Caco-2 (cell line): ENCODE measurements at regions not wholly inside any gene's neighbourhood (a gene's known extent, or its start where the extent isn't known, plus 50 kb on each side); places are given as distances from the start of the nearest gene placed in this dataset.
"Not testable (repeated sequence)": the region's sequence is repeated elsewhere in the genome, so short reads cannot be mapped to it uniquely, and the experiment has no call there.

Experiments used
- BruUV-seq: library from RNA; stranded (reverse); fragments of 400-500 nt; replicated peaks from 2 replicates; lab custom pipeline; 2021; lab: Mats Ljungman, UMichigan
- CTCF ChIA-PET: fragments of 300-600 bp; sonication (Branson Sonifier 250); formaldehyde crosslinking; loops from one replicate; lab custom pipeline; 2022; ENCODE audit warnings: antibody characterized with exemption; lab: Charles Lee
- POLR2A ChIA-PET: fragments of 300-600 bp; sonication (Branson Sonifier 250); formaldehyde crosslinking; loops from one replicate; lab custom pipeline; 2022; ENCODE audit warnings: antibody characterized with exemption; lab: Charles Lee
- DNase-seq, 2 experiments: peaks; one replicate each; pipeline versions ENCODE4 v3.0.0 to v3.0.0-alpha.2; 2020 to 2022
- H3K27me3 ChIP-seq: replicated peaks from 2 replicates; pipeline ENCODE4 v1.6.0; 2011; ENCODE audit warnings: low read length; ENCODE audit not compliant: control insufficient read depth, insufficient read depth
- H3K36me3 ChIP-seq: 2 replicates; pipeline ENCODE4 v1.5.1; 2011; ENCODE audit warnings: low read length; ENCODE audit not compliant: control insufficient read depth, insufficient read depth
- H3K4me1 ChIP-seq: fragments of 250-450 bp; sonication (Bioruptor Pico); 2 replicates; pipeline ENCODE4 v1.5.1; 2020; ENCODE audit warnings: mild to moderate bottlenecking
- H3K4me3 ChIP-seq: 2 replicates; pipeline ENCODE4 v1.5.1; 2011; ENCODE audit warnings: low read depth, mild to moderate bottlenecking, control low read depth, low read length
- H3K9me3 ChIP-seq: fragments of 250-450 bp; sonication (Bioruptor Pico); 2 replicates; pipeline ENCODE4 v1.5.1; 2020; ENCODE audit warnings: mild to moderate bottlenecking, moderate library complexity
- H3K27ac Mint-ChIP-seq: one replicate; pipeline ENCODE4 v1.8.0; 2022; ENCODE audit warnings: mixed read lengths; ENCODE audit not compliant: unreplicated experiment
- H3K27me3 Mint-ChIP-seq: one replicate; pipeline ENCODE4 v1.8.0; 2022; ENCODE audit warnings: mixed read lengths; ENCODE audit not compliant: insufficient read depth, unreplicated experiment
- H3K36me3 Mint-ChIP-seq: one replicate; pipeline ENCODE4 v1.8.0; 2022; ENCODE audit warnings: mild to moderate bottlenecking, mixed read lengths; ENCODE audit not compliant: insufficient read depth, unreplicated experiment
- H3K4me1 Mint-ChIP-seq: one replicate; pipeline ENCODE4 v1.8.0; 2022; ENCODE audit warnings: low read depth, mixed read lengths; ENCODE audit not compliant: unreplicated experiment
- H3K4me3 Mint-ChIP-seq: one replicate; pipeline ENCODE4 v1.8.0; 2022; ENCODE audit warnings: mild to moderate bottlenecking, moderate library complexity, mixed read lengths; ENCODE audit not compliant: unreplicated experiment
- H3K9me3 Mint-ChIP-seq: one replicate; pipeline ENCODE4 v1.8.0; 2022; ENCODE audit warnings: mixed read lengths; ENCODE audit not compliant: unreplicated experiment
- CTCF ChIP-seq, 2 experiments: fragments of 200-600 bp in 1 of 2; IDR thresholded peaks; 1 replicate in 1 of 2; 2 replicates in 1 of 2; pipeline versions ENCODE4 v1.5.1 to v1.8.0; 2011 to 2022; ENCODE audit warnings: antibody characterized with exemption in 1 of 2, control low read depth in 1 of 2, inconsistent platforms in 1 of 2, low read depth in 1 of 2, low read length in 1 of 2, mild to moderate bottlenecking in 1 of 2, moderate library complexity in 1 of 2; ENCODE audit not compliant: insufficient read depth in 1 of 2, severe bottlenecking in 1 of 2, unreplicated experiment in 1 of 2
- intact Hi-C: fragments of 100-400 bp; cut with micrococcal nuclease; formaldehyde crosslinking; loops from one replicate; pipeline ENCODE4 v1.10.0; 2022; ENCODE audit not compliant: unreplicated experiment

DNA sequence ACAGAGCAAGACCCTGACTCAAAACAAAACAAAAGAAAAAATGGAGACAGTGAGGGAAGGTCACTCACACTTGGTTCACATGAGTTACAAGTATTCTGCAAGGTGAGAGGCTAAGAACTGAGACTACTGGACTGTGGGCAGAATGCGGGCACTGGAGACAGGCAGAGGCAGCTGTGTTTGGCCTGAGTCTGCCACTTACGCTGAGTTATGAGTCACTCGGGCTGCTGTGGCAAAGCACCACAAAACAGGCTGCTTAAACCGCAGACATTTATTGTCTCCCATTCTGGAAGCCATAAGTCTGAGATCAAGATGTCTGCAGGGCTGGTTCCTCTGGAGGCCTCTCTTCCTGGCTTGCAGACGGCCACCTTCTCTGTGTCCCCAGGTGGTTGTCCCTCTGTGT is 122.8 kb downstream of the SHANK2 start:
- H3K27me3 Mint-ChIP-seq, result no peaks in the 10 kb centered on the region
- BruUV-seq, result no TSS peak
- ChIA-PET POLR2A (no interaction called here), CTCF (no interaction called here)
- peaks cover 84% of the 10 kb centered on the region for H3K36me3 Mint-ChIP-seq
- no peaks in the 10 kb centered on the region for H3K4me1 Mint-ChIP-seq
- H3K27ac Mint-ChIP-seq, result no peak overlapping the region
- Histone ChIP-seq H3K27me3 (no peaks in the 10 kb centered on the region), H3K4me3 (no peak overlapping the region), H3K9me3 (no peaks in the 10 kb centered on the region), H3K36me3 (no peaks in the 10 kb centered on the region; the same call in 1 of the 2 replicates), H3K4me1 (no peaks in the 10 kb centered on the region)
- intact Hi-C loops, result no loop called here
- H3K9me3 Mint-ChIP-seq, result no peaks in the 10 kb centered on the region
- H3K4me3 Mint-ChIP-seq, result no peak overlapping the region
- no peak for TF ChIP-seq CTCF (IDR thresholded peaks at IDR 0.05; ENCODE audit: insufficient read depth in 1 of 2, low read depth in 1 of 2, low read length in 1 of 2, severe bottlenecking in 1 of 2, unreplicated experiment in 1 of 2)
- DNase-seq, result no peak

DNA sequence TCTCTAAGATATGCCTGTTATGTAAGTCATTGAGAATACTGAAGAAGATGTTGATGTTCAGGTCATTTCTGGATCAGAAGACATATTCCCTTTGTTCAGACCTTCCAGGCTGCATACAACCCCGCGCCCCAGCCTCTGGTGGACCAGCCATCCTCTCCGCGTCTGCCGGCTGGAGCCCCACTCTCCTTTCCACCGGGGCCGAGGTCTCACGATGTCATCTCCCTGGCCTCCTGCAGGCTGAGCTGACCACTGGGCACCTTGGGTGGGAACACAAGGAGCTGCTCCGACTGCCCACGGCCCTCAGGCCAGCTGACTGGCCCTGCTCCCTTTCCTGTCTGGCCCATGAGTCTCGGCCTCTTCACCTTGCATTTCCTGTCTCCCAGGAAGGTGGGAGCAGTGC is 124.6 kb downstream of the SHANK2 start:
- no peaks in the 10 kb centered on the region for H3K9me3 ChIP-seq
- no peak overlapping the region for H3K4me3 ChIP-seq
- no peak for TF ChIP-seq CTCF (IDR thresholded peaks at IDR 0.05; ENCODE audit: insufficient read depth in 1 of 2, low read depth in 1 of 2, low read length in 1 of 2, severe bottlenecking in 1 of 2, unreplicated experiment in 1 of 2)
- Mint-ChIP-seq H3K36me3 (peaks cover 82% of the 10 kb centered on the region), H3K4me1 (no peaks in the 10 kb centered on the region), H3K9me3 (peaks cover 13% of the 10 kb centered on the region), H3K4me3 (no peak overlapping the region), H3K27ac (no peak overlapping the region), H3K27me3 (no peaks in the 10 kb centered on the region)
- no peaks in the 10 kb centered on the region for H3K4me1 ChIP-seq
- intact Hi-C loops, result no loop called here
- peaks cover 1% of the 10 kb centered on the region; the same call in 1 of the 2 replicates for H3K36me3 ChIP-seq
- no peak for DNase-seq
- no TSS peak for BruUV-seq
- no peaks in the 10 kb centered on the region for H3K27me3 ChIP-seq
- CTCF ChIA-PET, result no interaction called here
- POLR2A ChIA-PET, result no interaction called here

GRCh38 chr11:71126401-71126800 is 126.0 kb downstream of the SHANK2 start:
- H3K4me1 ChIP-seq, H3K4me3 ChIP-seq, H3K9me3 ChIP-seq, H3K27ac Mint-ChIP-seq, H3K27me3 Mint-ChIP-seq, DNase-seq, H3K4me1 Mint-ChIP-seq, H3K36me3 ChIP-seq, POLR2A ChIA-PET, intact Hi-C loops, BruUV-seq, H3K27me3 ChIP-seq, CTCF ChIA-PET, H3K4me3 Mint-ChIP-seq: not testable (repeated sequence)
- H3K9me3 Mint-ChIP-seq, result peaks cover 13% of the 10 kb centered on the region
- H3K36me3 Mint-ChIP-seq, result peaks cover 74% of the 10 kb centered on the region

DNA sequence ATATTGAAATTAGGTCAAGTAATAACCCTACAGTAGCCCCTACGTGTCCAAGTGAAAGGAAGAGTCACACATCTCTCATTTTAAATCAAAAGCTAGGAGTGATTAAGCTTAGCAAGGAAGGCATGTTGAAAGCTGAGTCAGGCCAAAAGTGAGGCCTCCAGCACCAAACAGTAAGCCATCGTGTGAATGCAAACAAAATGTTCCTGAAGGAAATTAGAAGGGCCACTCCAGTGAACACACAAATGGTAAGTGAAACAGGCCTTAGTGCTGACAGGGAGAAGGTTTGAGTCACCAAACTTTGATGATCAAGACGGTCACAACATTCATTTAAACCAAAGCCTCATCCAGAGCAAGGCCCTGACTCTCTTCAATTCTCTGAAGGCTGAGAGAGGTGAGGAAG is 127.2 kb downstream of the SHANK2 start:
- intact Hi-C loops, result no loop called here
- H3K4me1 ChIP-seq, result no peaks in the 10 kb centered on the region
- H3K36me3 ChIP-seq, result peaks cover 3% of the 10 kb centered on the region; the same call in 1 of the 2 replicates
- no peak for TF ChIP-seq CTCF (IDR thresholded peaks at IDR 0.05; ENCODE audit: insufficient read depth in 1 of 2, low read depth in 1 of 2, low read length in 1 of 2, severe bottlenecking in 1 of 2, unreplicated experiment in 1 of 2)
- no peaks in the 10 kb centered on the region for H3K27me3 Mint-ChIP-seq
- no peak for DNase-seq
- no peak overlapping the region for H3K4me3 ChIP-seq
- H3K27me3 ChIP-seq, result no peaks in the 10 kb centered on the region
- CTCF ChIA-PET, result no interaction called here
- H3K9me3 ChIP-seq, result no peaks in the 10 kb centered on the region
- no peak overlapping the region for H3K27ac Mint-ChIP-seq
- no TSS peak for BruUV-seq
- peaks cover 13% of the 10 kb centered on the region for H3K9me3 Mint-ChIP-seq
- H3K4me3 Mint-ChIP-seq, result no peak overlapping the region
- POLR2A ChIA-PET, result no interaction called here
- H3K36me3 Mint-ChIP-seq, result peaks cover 67% of the 10 kb centered on the region
- H3K4me1 Mint-ChIP-seq, result no peaks in the 10 kb centered on the region
